Activated CD4-positive, alpha-beta T cell treated with anti-CD3 and anti-CD28 coated beads, Interleukin-2, amount 50 U/mL, for 4 hours (primary cell): ENCODE measurements at regions not wholly inside any gene's neighbourhood (a gene's known extent, or its start where the extent isn't known, plus 50 kb on each side); places are given as distances from the start of the nearest gene placed in this dataset.
"Not testable (repeated sequence)": the region's sequence is repeated elsewhere in the genome, so short reads cannot be mapped to it uniquely, and the experiment has no call there.

ENCODE experiments used
- DNase-seq, 2 experiments: peaks; one replicate each; pipeline ENCODE4 v3.0.0-alpha.2; 2020

- no peak for DNase-seq
Observed at GRCh38 chr2:56519806-56520205, 336.0 kb downstream of the CCDC85A start.

GRCh38 chr2:56522605-56523089, 338.9 kb downstream of the CCDC85A start:
- DNase-seq: no peak

GRCh38 chr2:56523816-56524215, 340.0 kb downstream of the CCDC85A start:
- no peak for DNase-seq

GRCh38 chr2:56531668-56532420, 348.1 kb downstream of the CCDC85A start:
- no peak for DNase-seq

GRCh38 chr2:56534321-56534720, 350.5 kb downstream of the CCDC85A start:
- no peak for DNase-seq

- DNase-seq: no peak
Observed at GRCh38 chr2:56537756-56538155, 354.0 kb downstream of the CCDC85A start.

GRCh38 chr2:56539618-56540017, 355.8 kb downstream of the CCDC85A start:
- DNase-seq: no peak

GRCh38 chr2:56540467-56540866, 356.7 kb downstream of the CCDC85A start:
- DNase-seq: no peak

GRCh38 chr2:56540916-56541315, 357.1 kb downstream of the CCDC85A start:
- no peak for DNase-seq

- no peak for DNase-seq
Observed at GRCh38 chr2:56542213-56542612, 358.4 kb downstream of the CCDC85A start.

GRCh38 chr2:56565143-56565542, 381.4 kb downstream of the CCDC85A start:
- DNase-seq: no peak

GRCh38 chr2:56571074-56571473, 387.3 kb downstream of the CCDC85A start:
- DNase-seq: no peak

- no peak for DNase-seq
Observed at GRCh38 chr2:56576001-56576400, 392.2 kb downstream of the CCDC85A start.

- DNase-seq: no peak
Observed at GRCh38 chr2:56580242-56580641, 396.5 kb downstream of the CCDC85A start.

GRCh38 chr2:56582570-56582969, 398.8 kb downstream of the CCDC85A start:
- no peak for DNase-seq

GRCh38 chr2:56583796-56584315, 400.1 kb downstream of the CCDC85A start:
- no peak for DNase-seq

GRCh38 chr2:56587456-56587855, 403.7 kb downstream of the CCDC85A start:
- DNase-seq: no peak

- no peak for DNase-seq
Observed at GRCh38 chr2:56589194-56589593, 405.4 kb downstream of the CCDC85A start.

GRCh38 chr2:56589835-56590234, 406.0 kb downstream of the CCDC85A start:
- DNase-seq: no peak

- no peak for DNase-seq
Observed at GRCh38 chr2:56590611-56591010, 406.8 kb downstream of the CCDC85A start.

- not testable (repeated sequence) for DNase-seq
Observed at GRCh38 chr2:56606086-56606485, 422.3 kb downstream of the CCDC85A start.

- DNase-seq: no peak
Observed at GRCh38 chr2:56613254-56613653, 429.5 kb downstream of the CCDC85A start.

GRCh38 chr2:56613920-56614319, 430.1 kb downstream of the CCDC85A start:
- no peak for DNase-seq

GRCh38 chr2:56615760-56616159, 432.0 kb downstream of the CCDC85A start:
- DNase-seq: no peak

- no peak for DNase-seq
Observed at GRCh38 chr2:56624181-56624580, 440.4 kb downstream of the CCDC85A start.
